MM.1S (cell line): ENCODE measurements at regions not wholly inside any gene's neighbourhood (a gene's known extent, or its start where the extent isn't known, plus 50 kb on each side); places are given as distances from the start of the nearest gene placed in this dataset.

ENCODE experiments used
- DNase-seq: peaks from one replicate; pipeline ENCODE4 v3.0.0-alpha.2; 2015
- H2AFZ ChIP-seq: fragments of 300-600 bp; sonication (generic); 2 replicates; pipeline ENCODE4 v1.6.0; 2016; ENCODE audit warnings: antibody characterized with exemption, low read length
- H3F3A ChIP-seq: fragments of 300-600 bp; sonication (generic); 2 replicates; pipeline ENCODE4 v1.6.1; 2016; ENCODE audit warnings: mild to moderate bottlenecking, antibody characterized with exemption, low read length, moderate library complexity, mixed read lengths; ENCODE audit not compliant: insufficient read depth
- H3K27ac ChIP-seq: fragments of 300-600 bp; sonication (generic); 2 replicates; pipeline ENCODE4 v1.5.1; 2016; ENCODE audit warnings: mild to moderate bottlenecking, low read length
- H3K27me3 ChIP-seq: fragments of 300-600 bp; sonication (generic); replicated peaks from 2 replicates; pipeline ENCODE4 v1.6.0; 2016; ENCODE audit warnings: low read length; ENCODE audit not compliant: insufficient read depth
- H3K36me3 ChIP-seq: fragments of 300-600 bp; sonication (generic); replicated peaks from 2 replicates; pipeline ENCODE4 v1.6.1; 2016; ENCODE audit warnings: mild to moderate bottlenecking, low read length, mixed read lengths; ENCODE audit not compliant: insufficient read depth
- H3K4me1 ChIP-seq: fragments of 300-600 bp; sonication (generic); 2 replicates; pipeline ENCODE4 v1.6.1; 2016; ENCODE audit warnings: low read length, mixed read lengths
- H3K4me2 ChIP-seq: fragments of 300-600 bp; sonication (generic); 2 replicates; pipeline ENCODE4 v1.6.0; 2016; ENCODE audit warnings: low read depth, low read length
- H3K4me3 ChIP-seq: fragments of 300-600 bp; sonication (generic); 2 replicates; pipeline ENCODE4 v1.5.1; 2016; ENCODE audit warnings: low read length, mixed read lengths
- H3K79me2 ChIP-seq: fragments of 300-600 bp; sonication (generic); 2 replicates; pipeline ENCODE4 v1.6.1; 2016; ENCODE audit warnings: mixed run types, low read length, mixed read lengths
- H3K9ac ChIP-seq: fragments of 300-600 bp; sonication (generic); 2 replicates; pipeline ENCODE4 v1.6.1; 2016; ENCODE audit warnings: low read length, mixed read lengths
- H3K9me2 ChIP-seq: fragments of 300-600 bp; sonication (generic); replicated peaks from 2 replicates; pipeline ENCODE4 v1.6.1; 2016; ENCODE audit warnings: mild to moderate bottlenecking, low read length, mixed read lengths; ENCODE audit not compliant: insufficient read depth
- H3K9me3 ChIP-seq: fragments of 300-600 bp; sonication (generic); replicated peaks from 2 replicates; pipeline ENCODE4 v1.6.1; 2016; ENCODE audit warnings: mild to moderate bottlenecking, low read length, mixed read lengths; ENCODE audit not compliant: insufficient read depth
- H4K20me1 ChIP-seq: fragments of 300-600 bp; sonication (generic); 2 replicates; pipeline ENCODE4 v1.6.1; 2016; ENCODE audit warnings: mild to moderate bottlenecking, low read length, moderate library complexity, mixed read lengths; ENCODE audit not compliant: insufficient read depth
- EZH2 ChIP-seq: fragments of 300-600 bp; sonication (generic); optimal IDR thresholded peaks from 2 replicates; pipeline ENCODE3; 2017; ENCODE audit warnings: low read depth, mild to moderate bottlenecking, antibody characterized with exemption, low read length, mixed read lengths
- EZH2phosphoT487 ChIP-seq: fragments of 300-600 bp; sonication (generic); IDR thresholded peaks from 2 replicates; pipeline ENCODE4 v1.6.1; 2018; ENCODE audit warnings: antibody characterized with exemption, low read length
- TF ChIP-seq, protein P1 (sequence below): fragments of 300-600 bp; sonication (generic); IDR thresholded peaks from 2 replicates; pipeline ENCODE4 v1.5.1; 2016; ENCODE audit warnings: antibody characterized with exemption, low read length, mixed read lengths

DNA sequence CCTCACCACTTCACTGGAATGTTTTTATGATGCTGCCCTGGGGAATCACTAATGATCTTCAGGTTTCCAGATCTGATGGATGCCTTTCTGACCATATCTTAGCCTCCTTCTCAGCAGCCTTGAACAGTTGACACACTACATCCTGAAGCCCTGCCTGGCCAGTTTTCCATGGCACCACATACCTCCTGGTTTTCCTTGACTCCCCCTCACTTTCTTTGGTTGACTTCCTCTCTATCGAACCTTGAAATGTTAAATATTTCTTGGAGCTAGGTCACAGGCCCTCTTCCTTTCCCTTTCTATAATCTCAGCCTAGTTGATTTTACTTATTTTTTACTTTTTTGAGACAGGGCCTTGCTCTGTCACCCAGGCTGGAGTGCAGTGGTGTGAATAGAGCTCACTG is 108.8 kb upstream of the CDK1 start:
- DNase-seq, result no peak
- no peak for TF ChIP-seq EZH2phosphoT487
- TF ChIP-seq EZH2, result no peak
- TF ChIP-seq, protein P1, sequence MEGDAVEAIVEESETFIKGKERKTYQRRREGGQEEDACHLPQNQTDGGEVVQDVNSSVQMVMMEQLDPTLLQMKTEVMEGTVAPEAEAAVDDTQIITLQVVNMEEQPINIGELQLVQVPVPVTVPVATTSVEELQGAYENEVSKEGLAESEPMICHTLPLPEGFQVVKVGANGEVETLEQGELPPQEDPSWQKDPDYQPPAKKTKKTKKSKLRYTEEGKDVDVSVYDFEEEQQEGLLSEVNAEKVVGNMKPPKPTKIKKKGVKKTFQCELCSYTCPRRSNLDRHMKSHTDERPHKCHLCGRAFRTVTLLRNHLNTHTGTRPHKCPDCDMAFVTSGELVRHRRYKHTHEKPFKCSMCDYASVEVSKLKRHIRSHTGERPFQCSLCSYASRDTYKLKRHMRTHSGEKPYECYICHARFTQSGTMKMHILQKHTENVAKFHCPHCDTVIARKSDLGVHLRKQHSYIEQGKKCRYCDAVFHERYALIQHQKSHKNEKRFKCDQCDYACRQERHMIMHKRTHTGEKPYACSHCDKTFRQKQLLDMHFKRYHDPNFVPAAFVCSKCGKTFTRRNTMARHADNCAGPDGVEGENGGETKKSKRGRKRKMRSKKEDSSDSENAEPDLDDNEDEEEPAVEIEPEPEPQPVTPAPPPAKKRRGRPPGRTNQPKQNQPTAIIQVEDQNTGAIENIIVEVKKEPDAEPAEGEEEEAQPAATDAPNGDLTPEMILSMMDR, result no peak
- H3K4me2 ChIP-seq, result no peak overlapping the region

GRCh38 chr10:60666221-60666620 is 112.1 kb upstream of the CDK1 start:
- no peak overlapping the region for H3K4me3 ChIP-seq
- H3K9me2 ChIP-seq, result no peaks in the 10 kb centered on the region
- H3K27ac ChIP-seq, result no peak overlapping the region
- no peaks in the 10 kb centered on the region for H3F3A ChIP-seq
- no peaks in the 10 kb centered on the region for H3K36me3 ChIP-seq
- DNase-seq, result no peak
- TF ChIP-seq EZH2, result no peak
- TF ChIP-seq EZH2phosphoT487, result no peak
- TF ChIP-seq, protein P1, result no peak
- no peaks in the 10 kb centered on the region for H3K4me1 ChIP-seq
- no peaks in the 10 kb centered on the region for H3K27me3 ChIP-seq
- no peaks in the 10 kb centered on the region for H3K9me3 ChIP-seq
- H3K4me2 ChIP-seq, result no peak overlapping the region
- no peak overlapping the region for H2AFZ ChIP-seq
- H3K79me2 ChIP-seq, result no peaks in the 10 kb centered on the region
- H4K20me1 ChIP-seq, result no peaks in the 10 kb centered on the region
- no peak overlapping the region for H3K9ac ChIP-seq

More for the DNA sequence above, 108.8 kb upstream of the CDK1 start:
- no peak overlapping the region for H3K27ac ChIP-seq
- H3K27me3 ChIP-seq, result no peaks in the 10 kb centered on the region
- H3K4me3 ChIP-seq, result no peak overlapping the region
- no peaks in the 10 kb centered on the region for H3K9me3 ChIP-seq
- H3K4me1 ChIP-seq, result no peaks in the 10 kb centered on the region
- H2AFZ ChIP-seq, result no peak overlapping the region
- no peak overlapping the region for H3K9ac ChIP-seq
- no peaks in the 10 kb centered on the region for H4K20me1 ChIP-seq
- H3F3A ChIP-seq, result no peaks in the 10 kb centered on the region
- no peaks in the 10 kb centered on the region for H3K9me2 ChIP-seq
- H3K36me3 ChIP-seq, result no peaks in the 10 kb centered on the region
- H3K79me2 ChIP-seq, result no peaks in the 10 kb centered on the region

DNA sequence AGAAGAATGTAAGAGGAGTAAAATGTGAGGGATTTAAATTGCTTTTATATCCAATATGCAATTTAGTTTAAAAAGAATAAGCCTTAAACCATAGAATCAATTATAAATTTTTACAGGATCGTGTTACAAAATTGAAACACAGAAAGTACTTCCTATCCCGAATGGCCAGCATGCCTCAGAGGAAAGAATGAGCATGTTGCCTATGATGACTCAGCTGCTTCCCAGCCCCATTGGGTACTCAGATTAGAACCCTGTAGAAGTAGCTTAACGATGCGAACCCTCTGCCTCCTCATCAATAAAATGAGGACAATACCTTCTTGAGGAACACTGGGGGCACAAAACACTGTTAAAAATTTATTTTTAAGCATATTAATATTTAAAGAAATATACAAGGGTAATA is 113.4 kb upstream of the CDK1 start:
- Histone ChIP-seq H3K79me2 (no peaks in the 10 kb centered on the region), H2AFZ (no peak overlapping the region)

More for the DNA sequence above, 113.4 kb upstream of the CDK1 start:
- no peak overlapping the region for H3K4me2 ChIP-seq
- H3K4me3 ChIP-seq, result no peak overlapping the region
- no peaks in the 10 kb centered on the region for H4K20me1 ChIP-seq
- no peak for DNase-seq
- H3K9ac ChIP-seq, result no peak overlapping the region
- H3K36me3 ChIP-seq, result no peaks in the 10 kb centered on the region
- TF ChIP-seq EZH2 (no peak), EZH2phosphoT487 (no peak)
- TF ChIP-seq, protein P1, result no peak
- H3K9me2 ChIP-seq, result no peaks in the 10 kb centered on the region
- no peaks in the 10 kb centered on the region for H3K27me3 ChIP-seq
- no peaks in the 10 kb centered on the region for H3K9me3 ChIP-seq
- H3K27ac ChIP-seq, result no peak overlapping the region
- no peaks in the 10 kb centered on the region for H3K4me1 ChIP-seq
- H3F3A ChIP-seq, result no peaks in the 10 kb centered on the region
